HG02970 (cell line): ENCODE measurements at regions not wholly inside any gene's neighbourhood (a gene's known extent, or its start where the extent isn't known, plus 50 kb on each side); places are given as distances from the start of the nearest gene placed in this dataset.
"Not testable (repeated sequence)": the region's sequence is repeated elsewhere in the genome, so short reads cannot be mapped to it uniquely, and the experiment has no call there.

Experiments used
- ATAC-seq: cut with Tn5 transposase; IDR thresholded peaks from one replicate; pipeline ENCODE4 v1.9.1; 2021; ENCODE audit warnings: mild to moderate bottlenecking, moderate library complexity, moderate number of reproducible peaks; ENCODE audit not compliant: unreplicated experiment, low FRiP score

GRCh38 chr5:111840036-111840674 lies 83.2 kb upstream of the NREP start:
- no peak for ATAC-seq

DNA sequence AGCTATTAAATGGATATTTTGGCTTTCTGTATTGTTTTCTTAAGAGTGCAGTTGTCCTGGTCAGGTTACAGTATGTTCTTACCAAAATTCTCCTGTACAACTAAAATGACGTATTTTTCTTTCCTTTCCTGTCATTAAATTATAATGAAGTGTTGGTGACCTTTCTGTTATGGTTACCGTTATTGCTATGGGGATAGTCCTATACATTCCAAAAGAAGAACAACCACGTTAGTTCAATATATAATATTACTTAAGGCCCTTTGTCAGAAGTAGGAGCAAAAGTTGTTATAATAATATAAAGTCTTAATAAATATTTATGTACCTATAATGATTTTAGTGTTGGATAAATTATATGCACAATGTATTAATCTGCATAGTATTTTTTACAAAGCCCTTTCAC lies 82.4 kb upstream of the NREP start:
- no peak for ATAC-seq

GRCh38 chr5:111836426-111836825 lies 79.4 kb upstream of the NREP start:
- no peak for ATAC-seq

- ATAC-seq, result no peak
These were observed 78.1 kb upstream of the NREP start for GRCh38 chr5:111834926-111835599.

DNA sequence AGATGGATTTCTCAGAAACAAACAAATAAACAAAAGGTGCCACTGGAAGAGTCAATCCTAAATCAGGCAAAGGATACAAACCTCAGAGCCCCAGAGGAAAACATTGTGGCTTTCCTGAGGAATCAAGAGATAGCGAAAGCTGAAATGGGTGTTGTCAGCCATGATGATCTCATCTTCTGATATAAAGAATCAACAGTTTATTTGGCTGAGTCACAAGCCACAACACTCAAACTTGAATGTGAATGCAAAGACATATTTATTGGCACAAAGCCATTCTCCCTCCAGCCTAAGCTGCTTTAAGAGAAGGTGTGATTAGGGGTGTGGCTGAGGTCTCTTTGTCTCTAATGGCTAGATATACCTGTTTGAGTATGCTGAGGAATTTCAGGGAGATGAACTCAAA lies 73.3 kb upstream of the NREP start:
- no peak for ATAC-seq

GRCh38 chr5:111829701-111830100 lies 72.7 kb upstream of the NREP start:
- ATAC-seq, result no peak

GRCh38 chr5:111826064-111826463 lies 69.1 kb upstream of the NREP start:
- no peak for ATAC-seq

DNA sequence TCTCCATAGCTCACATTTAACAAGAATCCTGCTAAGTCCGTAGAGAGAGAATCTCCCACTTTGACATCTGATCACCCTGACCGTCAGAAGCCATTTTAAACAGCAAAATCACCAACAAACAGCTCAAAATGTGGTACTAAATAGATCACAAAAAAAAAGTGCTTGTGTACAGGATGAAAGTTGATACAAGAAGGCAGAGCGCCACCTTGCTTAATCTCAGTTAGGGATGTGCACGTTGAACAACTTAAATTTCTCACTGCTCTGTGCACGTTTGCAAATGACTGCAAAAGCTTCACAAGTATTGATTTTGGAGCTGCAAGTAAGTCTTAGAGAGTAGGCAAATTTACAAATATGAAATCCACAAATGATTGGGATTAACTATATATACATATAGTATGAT lies 63.1 kb upstream of the NREP start:
- ATAC-seq, result no peak

DNA sequence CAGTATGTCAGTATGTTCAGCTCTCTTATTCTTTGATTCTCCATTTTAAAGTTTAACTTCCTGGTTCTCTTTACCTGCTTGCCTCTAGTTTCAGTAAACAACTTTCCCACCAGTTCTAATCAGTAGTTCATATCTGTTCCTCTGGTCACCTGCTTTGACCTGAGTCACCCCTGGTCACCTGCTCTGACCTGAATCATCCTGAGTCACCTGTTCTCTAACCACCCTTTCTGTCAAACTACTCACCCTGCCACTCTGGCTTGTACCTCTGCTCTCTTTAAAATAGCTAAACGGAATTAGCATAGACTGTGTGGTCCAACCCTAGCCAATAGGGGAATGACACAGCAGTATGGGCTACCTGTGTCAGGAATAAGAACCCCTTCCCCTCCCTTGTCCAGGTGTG lies 62.0 kb upstream of the NREP start:
- not testable (repeated sequence) for ATAC-seq

GRCh38 chr5:111813537-111813936 lies 56.5 kb upstream of the NREP start:
- ATAC-seq, result no peak

DNA sequence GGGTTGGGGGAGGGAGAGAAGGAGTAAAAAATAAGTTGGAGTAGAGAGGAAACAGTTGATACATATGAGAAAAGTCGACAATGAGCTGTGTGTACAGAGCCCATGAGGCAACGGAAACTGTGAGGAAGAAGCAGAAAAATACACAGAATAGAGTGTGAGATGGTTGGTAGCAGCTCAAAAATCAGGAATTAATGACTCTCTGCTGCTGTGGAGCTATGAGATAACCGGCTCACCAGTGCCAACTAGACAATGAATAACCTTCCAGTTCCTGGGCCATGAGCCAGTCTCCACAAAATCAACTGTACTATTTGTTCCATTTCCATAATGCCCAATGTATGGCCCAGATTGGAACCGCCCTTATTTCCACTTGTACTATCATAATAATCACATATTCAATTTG lies 53.1 kb upstream of the NREP start:
- ATAC-seq, result no peak
